ENCODE measurements at regions not wholly inside any gene's neighbourhood (a gene's known extent, or its start where the extent isn't known, plus 50 kb on each side); places are given as distances from the start of the nearest gene placed in this dataset.

DNA sequence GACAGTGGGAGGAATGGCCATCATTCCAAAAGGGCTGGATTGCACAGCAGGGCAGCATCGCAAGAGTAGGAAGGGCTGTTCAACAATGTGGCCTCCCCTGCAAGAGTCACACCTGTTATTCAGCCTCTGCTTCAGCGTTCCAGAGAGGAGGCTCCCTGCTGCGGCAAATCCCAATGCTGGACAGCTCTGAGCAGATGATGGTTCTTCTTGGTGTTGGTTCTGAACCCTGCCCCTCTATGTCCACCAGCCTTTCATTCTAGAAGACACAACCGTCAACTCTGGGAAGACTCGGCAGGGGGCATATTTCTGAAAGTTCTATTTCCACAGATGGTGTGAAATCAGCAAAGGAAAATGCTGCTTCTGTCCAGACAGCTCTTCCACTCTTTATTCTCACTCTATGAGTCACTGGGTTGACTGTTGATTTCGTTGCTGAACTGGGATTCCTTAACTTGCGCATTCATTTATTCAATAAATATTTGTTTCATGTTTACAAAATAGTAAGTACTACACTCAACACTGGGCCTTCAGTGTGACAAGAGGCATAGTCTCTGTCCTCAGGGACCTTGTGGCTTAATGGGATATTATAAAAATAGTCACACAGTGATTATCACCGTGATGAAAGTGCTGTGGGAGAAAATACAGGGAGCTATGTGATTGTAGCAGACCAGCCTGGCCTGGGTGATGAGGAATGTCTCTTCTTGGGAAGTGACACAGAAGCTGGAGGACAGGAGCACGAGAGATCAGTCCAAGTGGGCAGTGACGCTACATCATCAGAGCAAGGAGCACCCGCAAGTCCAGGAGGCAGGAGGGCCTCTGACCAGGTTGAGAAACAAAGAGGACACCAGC lies 260.3 kb downstream of the SIPA1L2 start:
- Histone ChIP-seq H3K9me3 (ENCODE audit: control insufficient read depth, low read length) (no peaks in the 10 kb centered on the region), H3K27ac (ENCODE audit: insufficient read depth, low read depth, low read length, poor library complexity, severe bottlenecking) (no peak overlapping the region), H3K27me3 (ENCODE audit: control insufficient read depth, insufficient read depth, low read length, poor library complexity, severe bottlenecking) (no peaks in the 10 kb centered on the region), H3K36me3 (ENCODE audit: control insufficient read depth, insufficient read depth, low read length) (no peaks in the 10 kb centered on the region), H3K4me1 (ENCODE audit: control insufficient read depth, insufficient read depth, low read length) (no peaks in the 10 kb centered on the region), H3K4me3 (ENCODE audit: insufficient read depth, low read depth, low read length) (no peak overlapping the region)
- WGBS, 2 experiments = 92 to 96% methylated on average over 11 of the region's 11 CpGs

DNA sequence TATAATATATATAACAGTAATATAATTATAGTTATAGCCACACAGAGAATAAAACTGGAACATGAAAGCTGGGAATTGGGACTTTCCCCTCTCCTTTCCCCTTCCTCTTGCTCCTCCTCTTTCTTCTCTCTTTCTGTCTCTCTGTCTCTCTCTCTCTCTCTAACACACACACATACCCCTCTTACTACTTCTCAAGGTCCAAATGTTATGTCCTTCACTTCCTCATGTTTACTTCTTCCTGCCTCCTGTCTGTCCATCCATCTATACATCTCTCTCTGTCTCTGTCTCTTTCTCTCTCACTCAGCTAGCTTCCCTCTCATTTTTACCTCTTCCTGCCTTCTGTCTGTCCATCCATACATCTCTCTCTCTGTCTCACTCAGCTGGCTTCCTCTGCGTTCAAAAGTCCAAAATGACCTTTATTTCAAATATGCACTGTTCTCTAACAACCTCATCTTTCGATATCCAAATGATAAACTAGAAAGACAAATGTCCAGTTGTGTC lies 261.1 kb downstream of the SIPA1L2 start:
- Histone ChIP-seq H3K9me3 (ENCODE audit: control insufficient read depth, low read length) (no peaks in the 10 kb centered on the region), H3K4me1 (ENCODE audit: control insufficient read depth, insufficient read depth, low read length) (no peaks in the 10 kb centered on the region), H3K4me3 (ENCODE audit: insufficient read depth, low read depth, low read length) (no peak overlapping the region), H3K27ac (ENCODE audit: insufficient read depth, low read depth, low read length, poor library complexity, severe bottlenecking) (no peak overlapping the region), H3K27me3 (ENCODE audit: control insufficient read depth, insufficient read depth, low read length, poor library complexity, severe bottlenecking) (no peaks in the 10 kb centered on the region), H3K36me3 (ENCODE audit: control insufficient read depth, insufficient read depth, low read length) (no peaks in the 10 kb centered on the region)
- WGBS, 2 experiments = 98 to 99% methylated on average over 2 of the region's 2 CpGs

DNA sequence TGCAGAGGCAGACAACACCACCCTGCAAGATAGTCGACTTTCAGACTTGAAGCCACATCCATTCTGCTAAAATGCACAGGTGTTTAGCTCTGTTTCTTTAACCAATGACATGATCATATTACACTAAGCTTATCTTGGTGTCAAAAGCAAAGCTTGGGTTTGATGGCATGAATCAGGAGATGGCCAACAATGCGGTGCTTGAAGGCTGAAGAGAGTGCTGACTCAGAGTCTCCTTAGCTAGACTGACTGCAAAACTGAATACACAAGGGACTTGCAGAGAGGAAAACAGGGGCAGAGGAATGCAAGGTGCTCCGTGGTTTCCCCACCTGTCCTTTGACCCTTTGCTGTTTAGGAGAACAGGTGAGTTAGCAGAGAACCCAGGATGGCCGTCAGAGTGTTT lies 262.6 kb downstream of the SIPA1L2 start:
- H3K27ac ChIP-seq (ENCODE audit: insufficient read depth, low read depth, low read length, poor library complexity, severe bottlenecking) = no peak overlapping the region
- no peaks in the 10 kb centered on the region for H3K36me3 ChIP-seq (ENCODE audit: control insufficient read depth, insufficient read depth, low read length)
- WGBS, 2 experiments = 75% methylated on average over 4 of the region's 4 CpGs
- no peaks in the 10 kb centered on the region for H3K27me3 ChIP-seq (ENCODE audit: control insufficient read depth, insufficient read depth, low read length, poor library complexity, severe bottlenecking)
- no peaks in the 10 kb centered on the region for H3K9me3 ChIP-seq (ENCODE audit: control insufficient read depth, low read length)
- H3K4me1 ChIP-seq (ENCODE audit: control insufficient read depth, insufficient read depth, low read length) = no peaks in the 10 kb centered on the region
- no peak overlapping the region for H3K4me3 ChIP-seq (ENCODE audit: insufficient read depth, low read depth, low read length)

DNA sequence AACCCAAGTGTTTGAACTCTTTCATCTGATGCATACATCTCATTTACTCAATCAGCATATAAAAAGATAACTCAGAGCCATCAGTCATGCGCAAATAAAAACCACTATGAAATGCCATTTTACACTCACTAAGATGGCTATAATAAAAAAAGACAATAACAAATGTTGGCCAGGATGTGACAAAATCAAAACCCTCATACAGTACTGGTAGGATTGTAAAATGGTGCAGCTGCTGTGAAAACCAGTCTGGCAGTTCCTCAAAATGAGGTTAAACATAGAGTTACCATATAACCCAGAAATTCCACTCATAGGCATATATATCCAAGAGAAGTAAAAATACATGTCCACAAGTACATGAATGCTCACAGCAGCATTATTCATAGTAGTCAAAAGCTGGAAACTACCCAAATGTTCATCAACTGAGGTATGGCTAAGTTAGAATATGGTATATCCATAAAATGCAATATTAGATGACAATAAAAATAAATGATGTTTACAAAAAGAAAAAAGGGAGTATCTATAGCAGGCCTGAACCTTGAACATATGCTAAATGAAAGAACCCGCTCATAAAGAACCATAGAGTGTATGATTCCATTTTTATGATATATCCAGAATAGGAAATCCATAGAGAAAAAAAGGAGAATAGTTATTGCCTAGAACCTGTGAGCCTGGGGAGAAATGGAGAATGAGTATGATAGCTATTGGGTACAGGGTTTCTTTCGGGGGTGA lies 265.1 kb downstream of the SIPA1L2 start:
- no peak overlapping the region for H3K27ac ChIP-seq (ENCODE audit: insufficient read depth, low read depth, low read length, poor library complexity, severe bottlenecking)
- H3K27me3 ChIP-seq (ENCODE audit: control insufficient read depth, insufficient read depth, low read length, poor library complexity, severe bottlenecking) = no peaks in the 10 kb centered on the region
- H3K4me3 ChIP-seq (ENCODE audit: insufficient read depth, low read depth, low read length) = no peak overlapping the region
- H3K36me3 ChIP-seq (ENCODE audit: control insufficient read depth, insufficient read depth, low read length) = no peaks in the 10 kb centered on the region
- H3K4me1 ChIP-seq (ENCODE audit: control insufficient read depth, insufficient read depth, low read length) = no peaks in the 10 kb centered on the region
- WGBS, 2 experiments = 94 to 95% methylated on average over 2 to 3 of the region's 3 CpGs
- no peaks in the 10 kb centered on the region for H3K9me3 ChIP-seq (ENCODE audit: control insufficient read depth, low read length)

DNA sequence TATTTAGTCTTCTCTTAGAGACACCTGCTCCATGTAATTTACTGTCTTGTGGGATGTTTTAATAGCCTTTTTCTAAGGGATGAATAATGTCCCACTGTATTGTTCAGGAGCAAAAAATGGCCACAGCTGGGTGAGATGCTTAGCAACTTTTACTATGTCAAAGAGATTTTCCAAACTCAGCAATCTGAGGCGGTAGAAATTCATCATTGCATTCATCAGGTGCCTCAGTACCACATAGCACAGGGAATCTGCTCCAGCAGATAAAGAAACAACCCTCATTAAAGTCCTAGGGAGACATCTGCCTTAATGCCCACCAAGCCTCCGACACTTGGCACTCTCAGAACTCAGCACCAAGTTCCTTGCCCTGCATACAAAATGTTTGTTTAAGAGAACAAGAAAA lies 266.9 kb downstream of the SIPA1L2 start:
- H3K4me3 ChIP-seq (ENCODE audit: insufficient read depth, low read depth, low read length) = no peak overlapping the region
- 92 to 96% methylated on average over 1 to 2 of the region's 2 CpGs for WGBS, 2 experiments
- H3K4me1 ChIP-seq (ENCODE audit: control insufficient read depth, insufficient read depth, low read length) = no peaks in the 10 kb centered on the region
- no peak overlapping the region for H3K27ac ChIP-seq (ENCODE audit: insufficient read depth, low read depth, low read length, poor library complexity, severe bottlenecking)
- H3K36me3 ChIP-seq (ENCODE audit: control insufficient read depth, insufficient read depth, low read length) = no peaks in the 10 kb centered on the region
- no peaks in the 10 kb centered on the region for H3K27me3 ChIP-seq (ENCODE audit: control insufficient read depth, insufficient read depth, low read length, poor library complexity, severe bottlenecking)
- no peaks in the 10 kb centered on the region for H3K9me3 ChIP-seq (ENCODE audit: control insufficient read depth, low read length)

DNA sequence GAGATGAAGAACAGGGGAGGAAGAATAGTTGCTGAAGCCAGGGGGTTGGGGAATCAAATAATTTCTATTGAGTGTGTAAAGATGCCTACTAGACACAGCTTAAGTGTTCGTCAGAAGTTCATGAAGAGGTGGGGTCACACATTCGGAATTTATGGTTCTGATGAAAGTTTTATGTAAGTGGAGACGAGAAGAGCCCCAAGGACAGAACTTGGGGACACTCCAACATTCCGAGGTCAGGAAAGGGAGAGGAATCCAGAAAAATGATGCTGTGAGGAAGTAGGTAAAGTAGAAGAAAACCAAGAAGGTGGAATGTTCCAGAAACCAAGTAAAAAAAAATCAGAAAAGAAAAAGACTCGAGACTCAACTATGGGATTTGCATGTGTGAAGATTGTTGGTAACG lies 272.5 kb downstream of the SIPA1L2 start:
- Histone ChIP-seq H3K27me3 (ENCODE audit: control insufficient read depth, insufficient read depth, low read length, poor library complexity, severe bottlenecking) (no peaks in the 10 kb centered on the region), H3K4me3 (ENCODE audit: insufficient read depth, low read depth, low read length) (no peak overlapping the region), H3K9me3 (ENCODE audit: control insufficient read depth, low read length) (no peaks in the 10 kb centered on the region), H3K27ac (ENCODE audit: insufficient read depth, low read depth, low read length, poor library complexity, severe bottlenecking) (no peak overlapping the region), H3K4me1 (ENCODE audit: control insufficient read depth, insufficient read depth, low read length) (no peaks in the 10 kb centered on the region), H3K36me3 (ENCODE audit: control insufficient read depth, insufficient read depth, low read length) (no peaks in the 10 kb centered on the region)
- WGBS, 2 experiments = 93% methylated on average over 6 of the region's 6 CpGs

DNA sequence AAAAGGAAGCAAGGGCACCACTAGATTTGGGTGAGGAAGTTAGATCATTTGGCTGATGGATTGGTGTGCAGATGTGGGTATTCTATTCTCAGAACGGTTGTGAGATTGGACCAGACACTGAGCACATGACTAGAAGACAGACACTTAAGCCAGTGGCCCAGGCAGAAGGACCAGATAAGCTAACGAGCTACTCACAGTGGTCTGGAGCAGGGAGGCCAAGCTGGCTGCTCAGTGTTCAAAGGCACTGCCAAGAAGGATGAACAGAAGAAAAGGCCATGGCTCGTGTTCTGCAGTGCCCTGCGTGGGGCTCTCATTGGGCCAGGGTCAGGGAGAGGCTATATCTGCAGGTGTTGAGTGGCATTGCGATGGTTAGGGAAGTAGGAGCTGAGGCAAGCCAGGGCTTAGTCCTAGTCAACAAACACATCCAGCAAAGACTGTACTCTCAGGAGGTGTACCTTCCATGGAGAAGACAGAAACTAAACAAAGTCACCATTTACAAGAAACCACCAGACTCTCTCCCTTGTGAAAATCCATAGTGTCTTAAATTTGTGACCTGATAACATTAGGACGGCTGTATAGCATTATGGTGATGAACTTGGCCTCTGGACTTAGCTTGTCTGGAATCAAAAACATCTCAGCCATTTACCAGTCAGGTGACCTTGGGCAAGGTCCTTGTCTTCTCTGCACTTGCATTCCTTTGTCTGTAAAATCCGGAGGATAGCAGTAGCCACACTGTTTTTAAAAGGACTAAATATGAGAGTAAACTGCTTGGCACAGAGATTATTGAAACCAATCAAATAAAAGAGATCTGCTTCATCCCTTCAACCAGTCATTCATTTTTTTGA lies 274.5 kb downstream of the SIPA1L2 start:
- H3K27me3 ChIP-seq (ENCODE audit: control insufficient read depth, insufficient read depth, low read length, poor library complexity, severe bottlenecking) = no peaks in the 10 kb centered on the region
- H3K27ac ChIP-seq (ENCODE audit: insufficient read depth, low read depth, low read length, poor library complexity, severe bottlenecking) = no peak overlapping the region
- no peaks in the 10 kb centered on the region for H3K9me3 ChIP-seq (ENCODE audit: control insufficient read depth, low read length)
- H3K4me3 ChIP-seq (ENCODE audit: insufficient read depth, low read depth, low read length) = no peak overlapping the region
- 93% methylated on average over 7 of the region's 7 CpGs for WGBS, 2 experiments
- no peaks in the 10 kb centered on the region for H3K4me1 ChIP-seq (ENCODE audit: control insufficient read depth, insufficient read depth, low read length)
- H3K36me3 ChIP-seq (ENCODE audit: control insufficient read depth, insufficient read depth, low read length) = no peaks in the 10 kb centered on the region

DNA sequence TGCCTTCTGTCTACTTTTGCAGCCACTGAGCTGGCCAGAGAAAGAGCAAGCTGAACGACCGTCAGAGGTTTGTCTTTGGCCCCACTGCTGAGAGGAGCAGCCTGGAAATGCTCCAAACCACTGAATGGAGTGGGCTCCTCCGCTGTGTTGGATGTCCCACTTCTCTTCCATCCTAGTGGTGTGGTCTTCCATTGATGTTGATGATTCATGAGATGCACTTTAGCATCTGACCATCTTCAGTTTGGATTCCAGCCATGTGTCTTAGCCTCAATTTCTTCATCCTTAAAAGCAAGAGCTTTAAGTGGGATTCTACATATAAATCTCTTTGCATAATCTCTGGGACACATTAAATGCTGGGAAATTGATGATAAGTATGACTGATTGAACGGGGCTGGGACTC lies 276.9 kb downstream of the SIPA1L2 start:
- Histone ChIP-seq H3K27me3 (ENCODE audit: control insufficient read depth, insufficient read depth, low read length, poor library complexity, severe bottlenecking) (no peaks in the 10 kb centered on the region), H3K4me1 (ENCODE audit: control insufficient read depth, insufficient read depth, low read length) (no peaks in the 10 kb centered on the region), H3K9me3 (ENCODE audit: control insufficient read depth, low read length) (no peaks in the 10 kb centered on the region), H3K4me3 (ENCODE audit: insufficient read depth, low read depth, low read length) (no peak overlapping the region), H3K36me3 (ENCODE audit: control insufficient read depth, insufficient read depth, low read length) (no peaks in the 10 kb centered on the region), H3K27ac (ENCODE audit: insufficient read depth, low read depth, low read length, poor library complexity, severe bottlenecking) (no peak overlapping the region)
- WGBS, 2 experiments = 94% methylated on average over 4 of the region's 4 CpGs

DNA sequence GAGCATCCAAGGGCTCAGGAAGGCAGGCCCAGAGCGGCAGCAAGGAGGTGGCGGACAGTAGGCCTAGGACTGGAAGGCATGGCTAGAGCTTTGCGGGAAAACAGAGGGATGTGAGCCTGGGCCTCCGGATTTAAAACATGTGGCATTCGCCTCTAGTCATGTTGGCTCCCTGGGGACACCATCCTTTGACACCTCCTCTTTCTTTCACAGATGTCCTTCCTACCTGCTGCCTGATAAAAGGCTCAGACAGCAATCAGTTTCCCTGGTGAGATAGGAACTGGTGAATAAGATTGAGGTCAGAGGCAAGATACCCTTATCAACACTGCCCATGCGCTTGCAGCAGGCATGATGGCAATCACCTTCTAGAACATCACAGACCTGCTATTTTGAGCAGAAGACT lies 277.6 kb downstream of the SIPA1L2 start:
- WGBS, 2 experiments = 92 to 94% methylated on average over 6 of the region's 6 CpGs
- no peaks in the 10 kb centered on the region for H3K4me1 ChIP-seq (ENCODE audit: control insufficient read depth, insufficient read depth, low read length)
- no peaks in the 10 kb centered on the region for H3K27me3 ChIP-seq (ENCODE audit: control insufficient read depth, insufficient read depth, low read length, poor library complexity, severe bottlenecking)
- H3K9me3 ChIP-seq (ENCODE audit: control insufficient read depth, low read length) = no peaks in the 10 kb centered on the region
- no peak overlapping the region for H3K4me3 ChIP-seq (ENCODE audit: insufficient read depth, low read depth, low read length)
- no peak overlapping the region for H3K27ac ChIP-seq (ENCODE audit: insufficient read depth, low read depth, low read length, poor library complexity, severe bottlenecking)
- no peaks in the 10 kb centered on the region for H3K36me3 ChIP-seq (ENCODE audit: control insufficient read depth, insufficient read depth, low read length)

DNA sequence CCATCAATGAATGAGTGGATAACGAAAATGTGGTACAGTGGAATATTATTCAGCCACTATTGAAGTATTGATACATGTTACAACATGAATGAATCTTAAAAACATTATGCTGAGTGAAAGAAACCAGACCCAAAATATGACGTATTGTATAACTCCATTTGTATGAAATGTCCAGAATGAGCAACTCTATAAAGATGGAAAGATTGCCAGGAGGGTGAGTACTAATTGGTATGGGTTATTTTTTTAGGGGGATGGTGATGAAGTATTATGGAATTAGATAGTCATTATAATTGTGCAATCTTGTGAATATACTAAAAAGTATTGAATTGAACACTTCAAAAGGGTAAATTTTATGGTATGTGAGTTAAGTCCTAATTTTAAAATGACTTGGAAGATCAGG lies 278.6 kb downstream of the SIPA1L2 start:
- no peaks in the 10 kb centered on the region for H3K36me3 ChIP-seq (ENCODE audit: control insufficient read depth, insufficient read depth, low read length)
- no peaks in the 10 kb centered on the region for H3K4me1 ChIP-seq (ENCODE audit: control insufficient read depth, insufficient read depth, low read length)
- no peak overlapping the region for H3K4me3 ChIP-seq (ENCODE audit: insufficient read depth, low read depth, low read length)
- H3K27me3 ChIP-seq (ENCODE audit: control insufficient read depth, insufficient read depth, low read length, poor library complexity, severe bottlenecking) = no peaks in the 10 kb centered on the region
- no peaks in the 10 kb centered on the region for H3K9me3 ChIP-seq (ENCODE audit: control insufficient read depth, low read length)
- H3K27ac ChIP-seq (ENCODE audit: insufficient read depth, low read depth, low read length, poor library complexity, severe bottlenecking) = no peak overlapping the region
- 93 to 96% methylated on average over 1 to 2 of the region's 2 CpGs for WGBS, 2 experiments
